ENCODE measurements at regions not wholly inside any gene's neighbourhood (a gene's known extent, or its start where the extent isn't known, plus 50 kb on each side); places are given as distances from the start of the nearest gene placed in this dataset.
A peak's percentile ranks its signal among the peaks of the same experiment; 100 is the strongest.

DNA sequence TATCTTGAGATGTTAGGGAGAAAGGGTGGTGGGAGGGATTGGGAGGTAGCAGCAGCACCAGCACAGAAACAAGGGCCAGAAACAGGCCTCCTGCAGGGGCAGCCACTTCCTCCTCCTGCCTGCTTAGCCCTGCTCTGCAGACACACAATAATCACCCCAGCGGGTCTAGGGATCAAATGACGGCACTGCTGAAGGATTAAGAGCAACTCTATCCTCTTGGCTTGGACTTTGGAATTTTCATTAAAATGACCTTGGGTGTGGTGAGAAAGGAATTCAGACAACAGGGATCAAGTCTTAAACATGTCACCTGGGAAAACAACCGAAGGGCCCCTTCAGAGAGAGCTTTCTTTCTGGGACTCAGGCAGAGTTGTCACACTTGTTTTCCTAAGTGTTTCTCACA lies 353.4 kb downstream of the SPRY1 start:
- no peaks in the 10 kb centered on the region for H3K9me3 Mint-ChIP-seq
- ATAC-seq (no peak), DNase-seq (ENCODE audit: low spot score in 2 of 2) (no peak)
- H3K36me3 Mint-ChIP-seq = no peaks in the 10 kb centered on the region
- no peak overlapping the region for H3K27ac Mint-ChIP-seq
- no peak overlapping the region for H3K4me3 Mint-ChIP-seq
- H3K4me1 Mint-ChIP-seq = no peaks in the 10 kb centered on the region

GRCh38 chr4:123755655-123756054 lies 359.1 kb downstream of the SPRY1 start:
- H3K27ac Mint-ChIP-seq = no peak overlapping the region
- H3K36me3 Mint-ChIP-seq = no peaks in the 10 kb centered on the region
- H3K4me3 Mint-ChIP-seq = no peak overlapping the region
- DNase-seq (ENCODE audit: low spot score in 2 of 2) (no peak), ATAC-seq (no peak)
- no peaks in the 10 kb centered on the region for H3K9me3 Mint-ChIP-seq
- no peaks in the 10 kb centered on the region for H3K4me1 Mint-ChIP-seq

- DNase-seq (ENCODE audit: low spot score in 2 of 2) (no peak), ATAC-seq (no peak)
- H3K4me1 Mint-ChIP-seq = no peaks in the 10 kb centered on the region
- H3K9me3 Mint-ChIP-seq = no peaks in the 10 kb centered on the region
- H3K27ac Mint-ChIP-seq = no peak overlapping the region
- H3K36me3 Mint-ChIP-seq = no peaks in the 10 kb centered on the region
- no peak overlapping the region for H3K4me3 Mint-ChIP-seq
Observed at GRCh38 chr4:123767806-123768205, 371.2 kb downstream of the SPRY1 start.

DNA sequence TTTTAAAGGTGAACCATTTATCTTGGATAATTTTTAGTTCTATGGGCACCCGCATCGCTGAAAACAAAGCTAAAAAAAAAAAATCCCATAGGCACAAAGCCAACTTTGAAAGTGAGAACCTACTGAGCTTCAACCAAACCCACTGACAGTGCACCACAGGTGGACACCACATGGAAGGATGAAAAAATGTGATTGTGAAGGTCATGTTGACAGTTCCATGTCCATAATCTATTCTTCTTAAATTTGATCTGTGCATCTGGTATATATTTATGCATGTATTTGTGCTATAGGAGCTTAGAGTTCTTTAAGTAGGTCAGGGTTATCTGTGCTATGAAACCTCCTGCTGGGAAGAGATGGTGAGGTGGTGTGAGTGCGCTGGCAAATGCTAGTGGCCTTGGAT lies 374.3 kb downstream of the SPRY1 start:
- no peak overlapping the region for H3K4me3 Mint-ChIP-seq
- no peak overlapping the region for H3K27ac Mint-ChIP-seq
- no peak for ATAC-seq
- no peaks in the 10 kb centered on the region for H3K4me1 Mint-ChIP-seq
- H3K9me3 Mint-ChIP-seq = no peaks in the 10 kb centered on the region
- H3K36me3 Mint-ChIP-seq = no peaks in the 10 kb centered on the region
- DNase-seq (ENCODE audit: low spot score in 2 of 2) = no peak

- H3K27ac Mint-ChIP-seq = no peak overlapping the region
- H3K4me1 Mint-ChIP-seq = no peaks in the 10 kb centered on the region
- DNase-seq (ENCODE audit: low spot score in 2 of 2) (no peak), ATAC-seq (peak; percentile 39)
- H3K9me3 Mint-ChIP-seq = no peaks in the 10 kb centered on the region
- no peak overlapping the region for H3K4me3 Mint-ChIP-seq
- no peaks in the 10 kb centered on the region for H3K36me3 Mint-ChIP-seq
Observed at GRCh38 chr4:123776267-123776666, 379.7 kb downstream of the SPRY1 start.

GRCh38 chr4:123777373-123777772 lies 380.8 kb downstream of the SPRY1 start:
- Mint-ChIP-seq H3K36me3 (no peaks in the 10 kb centered on the region), H3K4me3 (no peak overlapping the region), H3K9me3 (no peaks in the 10 kb centered on the region), H3K4me1 (no peaks in the 10 kb centered on the region), H3K27ac (no peak overlapping the region)
- ATAC-seq (no peak), DNase-seq (ENCODE audit: low spot score in 2 of 2) (no peak)

DNA sequence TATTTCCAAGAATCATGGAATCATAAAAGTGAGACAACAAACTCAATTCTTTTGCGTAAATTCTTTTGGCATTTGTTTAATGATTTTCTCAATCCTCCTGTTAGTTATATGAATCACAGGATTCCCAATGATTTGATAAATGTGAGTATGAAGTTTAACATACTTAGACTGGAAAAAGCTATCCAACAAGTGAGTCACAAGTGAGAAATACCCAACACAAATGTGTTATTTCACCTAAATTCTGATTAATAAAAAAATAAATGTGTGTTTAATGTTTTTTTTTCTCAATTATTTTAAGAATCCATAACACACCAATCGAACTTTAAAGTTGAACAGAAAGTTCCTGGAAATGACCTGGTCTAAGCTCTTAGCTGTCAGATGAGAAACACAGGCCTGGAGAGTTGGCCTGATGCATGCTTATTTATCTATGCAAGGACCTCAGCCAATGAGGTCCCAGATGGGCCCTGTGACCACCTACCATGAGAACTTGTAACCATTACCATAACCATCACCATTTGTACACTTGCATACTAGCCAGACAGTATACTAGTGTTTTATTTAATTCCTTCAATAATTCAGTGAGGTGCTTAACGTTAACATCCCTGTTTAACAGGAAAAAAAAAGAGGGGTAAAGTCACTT lies 386.7 kb downstream of the SPRY1 start:
- Mint-ChIP-seq H3K27ac (no peak overlapping the region), H3K4me1 (no peaks in the 10 kb centered on the region), H3K9me3 (no peaks in the 10 kb centered on the region), H3K4me3 (no peak overlapping the region), H3K36me3 (no peaks in the 10 kb centered on the region)
- DNase-seq (ENCODE audit: low spot score in 2 of 2) (no peak), ATAC-seq (no peak)

DNA sequence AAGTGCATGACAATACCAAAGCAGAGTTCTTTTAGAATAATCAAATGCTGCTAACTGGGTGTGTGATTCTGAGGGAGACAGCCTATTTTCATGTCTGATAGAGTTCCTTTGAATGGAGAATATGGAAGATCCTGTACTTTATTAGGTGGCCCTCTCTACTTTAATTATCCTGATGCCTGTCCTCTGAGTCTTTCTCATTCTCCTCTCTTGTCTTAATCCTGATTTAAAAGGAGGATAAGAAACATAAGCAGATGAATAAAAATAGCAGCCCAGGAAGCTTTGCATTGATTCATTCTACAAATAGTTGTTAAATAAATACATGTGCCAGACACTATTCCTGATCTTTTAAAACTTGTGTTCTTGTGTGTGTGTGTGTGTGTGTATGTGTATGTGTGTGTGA lies 387.3 kb downstream of the SPRY1 start:
- H3K27ac Mint-ChIP-seq = no peak overlapping the region
- no peaks in the 10 kb centered on the region for H3K36me3 Mint-ChIP-seq
- no peaks in the 10 kb centered on the region for H3K9me3 Mint-ChIP-seq
- ATAC-seq (no peak), DNase-seq (ENCODE audit: low spot score in 2 of 2) (no peak)
- H3K4me1 Mint-ChIP-seq = no peaks in the 10 kb centered on the region
- no peak overlapping the region for H3K4me3 Mint-ChIP-seq

- Mint-ChIP-seq H3K4me1 (no peaks in the 10 kb centered on the region), H3K9me3 (no peaks in the 10 kb centered on the region)
Observed at GRCh38 chr4:123784626-123785025, 388.0 kb downstream of the SPRY1 start.

DNA sequence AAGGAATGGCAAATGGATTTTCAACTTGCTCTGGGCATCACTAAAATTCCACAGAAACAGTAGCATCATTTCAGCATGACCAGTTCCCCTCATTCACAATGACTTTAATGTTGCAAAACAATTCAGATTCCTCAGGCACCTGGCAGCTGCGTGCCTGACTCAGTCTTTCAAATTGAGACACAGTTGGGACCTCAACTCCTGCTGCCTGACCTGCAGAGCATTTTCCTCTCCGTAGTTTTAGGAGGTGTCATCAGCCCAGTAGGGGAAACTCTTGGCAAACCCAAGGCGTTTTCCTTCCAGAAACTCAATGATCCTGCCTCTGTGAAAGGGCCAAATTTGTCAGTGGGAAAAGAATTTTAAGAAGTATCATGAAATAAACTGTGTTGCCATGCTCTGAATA lies 388.9 kb downstream of the SPRY1 start:
- Mint-ChIP-seq H3K36me3 (no peaks in the 10 kb centered on the region), H3K4me1 (no peaks in the 10 kb centered on the region)
- ATAC-seq = no peak

More at GRCh38 chr4:123784626-123785025, 388.0 kb downstream of the SPRY1 start:
- no peak for DNase-seq (ENCODE audit: low spot score in 2 of 2)
- no peaks in the 10 kb centered on the region for H3K36me3 Mint-ChIP-seq
- H3K4me3 Mint-ChIP-seq = no peak overlapping the region
- no peak for ATAC-seq
- no peak overlapping the region for H3K27ac Mint-ChIP-seq

DNA sequence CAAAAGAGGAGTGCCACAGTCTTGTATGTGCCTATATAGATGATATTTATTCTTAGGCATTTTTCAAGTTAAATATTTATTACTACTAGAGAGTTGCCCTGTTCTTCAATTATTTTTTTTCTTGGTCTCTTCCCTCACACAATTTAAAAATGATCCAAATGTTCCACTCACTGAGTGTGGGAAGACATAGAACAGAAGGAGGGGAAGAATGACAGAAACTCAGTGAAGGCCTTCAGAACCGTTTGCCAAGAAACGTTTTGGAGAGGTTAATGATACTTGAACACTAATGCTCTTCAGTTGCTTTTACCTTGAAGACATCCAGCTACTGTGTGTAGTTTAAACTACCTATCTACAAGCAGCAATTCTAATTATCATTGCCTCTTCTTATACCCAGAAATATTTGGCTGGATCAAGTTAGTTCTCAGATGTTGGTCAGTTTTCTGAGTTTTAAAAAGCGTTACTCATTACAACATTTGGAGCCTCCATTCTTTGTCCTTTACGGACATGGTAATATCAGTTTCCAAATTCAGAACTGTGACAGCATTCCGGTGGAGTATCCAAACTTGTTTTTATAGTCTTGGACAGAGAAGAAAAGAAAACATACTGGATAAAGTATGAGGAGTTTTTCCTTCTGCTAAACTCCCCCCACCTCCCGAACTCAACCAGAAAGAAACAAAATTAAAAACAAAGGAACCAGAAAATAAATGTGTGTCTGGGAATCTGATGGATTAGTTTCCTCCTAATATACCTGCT lies 389.7 kb downstream of the SPRY1 start:
- Mint-ChIP-seq H3K4me1 (no peaks in the 10 kb centered on the region), H3K27ac (no peak overlapping the region), H3K4me3 (no peak overlapping the region), H3K9me3 (no peaks in the 10 kb centered on the region), H3K36me3 (no peaks in the 10 kb centered on the region)
- ATAC-seq (no peak), DNase-seq (ENCODE audit: low spot score in 2 of 2) (no peak)

More for the DNA sequence above, 388.9 kb downstream of the SPRY1 start:
- Mint-ChIP-seq H3K27ac (no peak overlapping the region), H3K4me3 (no peak overlapping the region), H3K9me3 (no peaks in the 10 kb centered on the region)
- no peak for DNase-seq (ENCODE audit: low spot score in 2 of 2)

DNA sequence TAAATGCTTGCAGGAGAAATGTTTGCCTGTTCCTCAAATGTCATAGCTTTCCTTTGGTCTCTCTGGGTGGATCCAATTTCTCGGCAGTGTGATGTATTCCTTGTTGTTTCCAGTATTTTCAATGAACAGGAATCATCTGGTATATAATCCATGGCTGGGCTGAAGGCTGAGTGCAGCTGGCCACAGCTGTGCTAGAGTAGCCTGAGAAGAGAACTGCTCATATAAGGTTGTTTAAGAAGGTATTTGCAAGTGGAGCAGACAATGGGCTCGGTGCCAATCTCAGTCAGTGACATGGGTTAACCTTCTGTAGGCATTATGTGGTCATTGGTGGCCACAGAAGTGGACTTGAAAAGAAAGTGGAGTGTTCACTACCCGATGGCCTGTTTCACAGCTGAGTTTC lies 390.3 kb downstream of the SPRY1 start:
- no peaks in the 10 kb centered on the region for H3K9me3 Mint-ChIP-seq
- no peaks in the 10 kb centered on the region for H3K4me1 Mint-ChIP-seq
- no peak overlapping the region for H3K4me3 Mint-ChIP-seq
- ATAC-seq = no peak
- no peak overlapping the region for H3K27ac Mint-ChIP-seq
- no peak for DNase-seq (ENCODE audit: low spot score in 2 of 2)
- H3K36me3 Mint-ChIP-seq = no peaks in the 10 kb centered on the region

GRCh38 chr4:123787512-123788080 lies 391.0 kb downstream of the SPRY1 start:
- Mint-ChIP-seq H3K9me3 (no peaks in the 10 kb centered on the region), H3K4me3 (no peak overlapping the region)
- ATAC-seq = no peak

GRCh38 chr4:123788577-123788976 lies 392.0 kb downstream of the SPRY1 start:
- no peaks in the 10 kb centered on the region for H3K4me1 Mint-ChIP-seq
- H3K4me3 Mint-ChIP-seq = no peak overlapping the region
- H3K36me3 Mint-ChIP-seq = no peaks in the 10 kb centered on the region
- ATAC-seq (no peak), DNase-seq (ENCODE audit: low spot score in 2 of 2) (no peak)
- no peak overlapping the region for H3K27ac Mint-ChIP-seq
- no peaks in the 10 kb centered on the region for H3K9me3 Mint-ChIP-seq

More at GRCh38 chr4:123787512-123788080, 391.0 kb downstream of the SPRY1 start:
- no peak for DNase-seq (ENCODE audit: low spot score in 2 of 2)
- H3K27ac Mint-ChIP-seq = no peak overlapping the region
- H3K4me1 Mint-ChIP-seq = no peaks in the 10 kb centered on the region
- H3K36me3 Mint-ChIP-seq = no peaks in the 10 kb centered on the region

- Mint-ChIP-seq H3K4me3 (no peak overlapping the region), H3K27ac (no peak overlapping the region), H3K9me3 (peaks cover 2% of the 10 kb centered on the region), H3K4me1 (no peaks in the 10 kb centered on the region), H3K36me3 (no peaks in the 10 kb centered on the region)
- ATAC-seq = no peak
- DNase-seq (ENCODE audit: low spot score in 2 of 2) = no peak
Observed at GRCh38 chr4:123790681-123791080, 394.1 kb downstream of the SPRY1 start.

DNA sequence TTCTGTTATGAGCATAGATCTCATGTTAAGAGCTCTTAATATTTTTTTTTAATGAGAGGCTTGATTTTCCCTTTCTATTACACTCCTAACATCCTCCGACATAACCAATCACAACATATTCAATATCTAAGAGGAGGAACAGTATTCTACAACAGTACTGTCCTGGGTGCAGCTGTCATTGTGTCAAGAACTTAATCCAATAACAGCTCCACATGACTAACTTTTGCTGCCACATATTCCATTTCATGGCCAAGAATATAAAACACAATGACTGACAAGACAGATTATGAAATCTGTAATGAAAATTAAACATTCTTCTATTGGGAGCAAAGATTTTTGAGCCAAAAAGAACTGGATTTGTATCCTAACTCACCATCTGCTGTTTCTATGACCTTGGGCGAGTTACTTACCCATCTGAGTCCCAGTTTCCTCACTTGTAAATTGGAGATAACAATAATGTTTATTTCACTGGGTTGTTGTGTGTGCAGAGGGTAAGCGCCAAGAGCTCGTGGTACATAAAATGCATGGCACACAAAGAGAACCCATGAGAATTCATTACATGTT lies 405.6 kb downstream of the SPRY1 start:
- Mint-ChIP-seq H3K27ac (no peak overlapping the region), H3K4me1 (no peaks in the 10 kb centered on the region), H3K36me3 (no peaks in the 10 kb centered on the region), H3K4me3 (no peak overlapping the region), H3K9me3 (peaks cover 14% of the 10 kb centered on the region)
- ATAC-seq = no peak
- DNase-seq (ENCODE audit: low spot score in 2 of 2) = no peak

Data from stimulated activated effector memory CD8-positive, alpha-beta T cell treated with anti-CD3 and anti-CD28 coated beads, Interleukin-12 subunit alpha, Interleukin-12 subunit beta, amount 100 ng/mL, for 72 hours (primary cell).